NB4 (cell line): ENCODE measurements at regions not wholly inside any gene's neighbourhood (a gene's known extent, or its start where the extent isn't known, plus 50 kb on each side); places are given as distances from the start of the nearest gene placed in this dataset.

Experiments used
- CTCF ChIP-seq: IDR thresholded peaks from one replicate; pipeline ENCODE4 v1.5.1; 2012; ENCODE audit warnings: low read depth, low read length
- MYC ChIP-seq: IDR thresholded peaks from 2 replicates; pipeline ENCODE4 v1.6.1; 2011; ENCODE audit warnings: low read depth, low read length
- POLR2A ChIP-seq: IDR thresholded peaks from 2 replicates; pipeline ENCODE4 v1.6.1; 2011; ENCODE audit warnings: mild to moderate bottlenecking; ENCODE audit not compliant: insufficient read length; ENCODE audit errors: extremely low read depth
- TF ChIP-seq, protein P1 (sequence below): IDR thresholded peaks from 2 replicates; pipeline ENCODE4 v1.6.1; 2011; ENCODE audit warnings: low read depth, low read length

GRCh38 chr2:224263571-224264043 lies 138.3 kb downstream of the FAM124B start:
- TF ChIP-seq MYC: no peak
- no peak for TF ChIP-seq CTCF
- TF ChIP-seq, protein P1, sequence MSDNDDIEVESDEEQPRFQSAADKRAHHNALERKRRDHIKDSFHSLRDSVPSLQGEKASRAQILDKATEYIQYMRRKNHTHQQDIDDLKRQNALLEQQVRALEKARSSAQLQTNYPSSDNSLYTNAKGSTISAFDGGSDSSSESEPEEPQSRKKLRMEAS: no peak
- no peak for TF ChIP-seq POLR2A
